Left ventricle myocardium inferior (tissue), 1 donor: ENCODE measurements at regions not wholly inside any gene's neighbourhood (a gene's known extent, or its start where the extent isn't known, plus 50 kb on each side); places are given as distances from the start of the nearest gene placed in this dataset.

ENCODE experiments used
- DNase-seq: peaks from one replicate; pipeline ENCODE4 v3.0.0-alpha.2; 2020
- H3K27ac ChIP-seq: fragments of 200-600 bp; replicated peaks from 2 replicates; pipeline ENCODE4 v1.8.0; 2021
- H3K27me3 ChIP-seq: fragments of 200-600 bp; 2 replicates; pipeline ENCODE4 v1.8.0; 2021; ENCODE audit warnings: low read depth
- H3K36me3 ChIP-seq: fragments of 200-600 bp; 2 replicates; pipeline ENCODE4 v1.8.0; 2021
- H3K4me1 ChIP-seq: fragments of 200-600 bp; 2 replicates; pipeline ENCODE4 v1.8.0; 2021
- H3K4me3 ChIP-seq: fragments of 200-600 bp; 2 replicates; pipeline ENCODE4 v1.8.0; 2021; ENCODE audit warnings: mild to moderate bottlenecking, moderate library complexity
- H3K9me3 ChIP-seq: fragments of 200-600 bp; replicated peaks from 2 replicates; pipeline ENCODE4 v1.8.0; 2021
- CTCF ChIP-seq: fragments of 200-600 bp; IDR thresholded peaks from 2 replicates; pipeline ENCODE4 v1.8.0; 2021; ENCODE audit warnings: antibody characterized with exemption, mild to moderate bottlenecking, borderline replicate concordance
- intact Hi-C: fragments of 100-400 bp; cut with micrococcal nuclease; formaldehyde crosslinking; loops from one replicate; pipeline ENCODE4 v1.11.0; 2022
- donor health status: DM: no; HTN: yes; CAD: no; lungs with severe emphysema.

GRCh38 chr11:71302911-71303310 is 50.5 kb upstream of the SHANK2 start:
- DNase-seq = no peak
- H3K4me1 ChIP-seq = no peaks in the 10 kb centered on the region
- intact Hi-C loops = no loop called here
- no peak overlapping the region for H3K4me3 ChIP-seq
- peaks cover 92% of the 10 kb centered on the region for H3K27me3 ChIP-seq
- TF ChIP-seq CTCF = no peak
- H3K36me3 ChIP-seq = no peaks in the 10 kb centered on the region
- H3K27ac ChIP-seq = no peak overlapping the region
- H3K9me3 ChIP-seq = no peaks in the 10 kb centered on the region

- Histone ChIP-seq H3K27ac (no peak overlapping the region), H3K4me3 (no peak overlapping the region)
Observed at GRCh38 chr11:71302534-71302909, 50.1 kb upstream of the SHANK2 start.

More at GRCh38 chr11:71302534-71302909, 50.1 kb upstream of the SHANK2 start:
- no peak for DNase-seq
- H3K4me1 ChIP-seq = no peaks in the 10 kb centered on the region
- no peaks in the 10 kb centered on the region for H3K9me3 ChIP-seq
- peaks cover 94% of the 10 kb centered on the region for H3K27me3 ChIP-seq
- intact Hi-C loops = no loop called here
- no peaks in the 10 kb centered on the region for H3K36me3 ChIP-seq
- TF ChIP-seq CTCF = no peak
